RWPE2 (cell line): ENCODE measurements at regions not wholly inside any gene's neighbourhood (a gene's known extent, or its start where the extent isn't known, plus 50 kb on each side); places are given as distances from the start of the nearest gene placed in this dataset.

Source experiments
- ATAC-seq: fragments of 200-7000 bp; cut with Tn5 transposase; 3 replicates; pipeline ENCODE4 v1.9.1; 2021; ENCODE audit warnings: low read depth
- DNase-seq: peaks from one replicate; pipeline ENCODE4 v3.0.0-alpha.2; 2020; ENCODE audit warnings: low spot score
- H3K27ac ChIP-seq: fragments of 450-650 bp; 2 replicates; pipeline ENCODE4 v1.5.1; 2017; ENCODE audit warnings: mild to moderate bottlenecking; ENCODE audit not compliant: poor library complexity, severe bottlenecking
- H3K27me3 ChIP-seq: fragments of 250-450 bp; sonication (Bioruptor Pico); 2 replicates; pipeline ENCODE4 v1.5.1; 2021; ENCODE audit warnings: mild to moderate bottlenecking, moderate library complexity; ENCODE audit not compliant: insufficient read depth, poor library complexity, severe bottlenecking
- H3K36me3 ChIP-seq: fragments of 250-450 bp; sonication (Bioruptor Pico); 2 replicates; pipeline ENCODE4 v1.5.1; 2020; ENCODE audit warnings: low read depth, mild to moderate bottlenecking, moderate library complexity
- H3K4me1 ChIP-seq: fragments of 250-450 bp; sonication (Bioruptor Pico); 2 replicates; pipeline ENCODE4 v1.5.1; 2021; ENCODE audit warnings: mild to moderate bottlenecking, moderate library complexity; ENCODE audit not compliant: insufficient read depth, poor library complexity, severe bottlenecking
- H3K4me3 ChIP-seq: fragments of 250-450 bp; sonication (Bioruptor Pico); 2 replicates; pipeline ENCODE4 v1.5.1; 2021; ENCODE audit warnings: mild to moderate bottlenecking, moderate library complexity; ENCODE audit not compliant: severe bottlenecking
- H3K9me3 ChIP-seq: fragments of 250-450 bp; sonication (Bioruptor Pico); 2 replicates; pipeline ENCODE4 v1.5.1; 2021; ENCODE audit warnings: mild to moderate bottlenecking, moderate library complexity; ENCODE audit not compliant: severe bottlenecking
- TF ChIP-seq, protein P1 (sequence below): fragments of 450-650 bp; IDR thresholded peaks from one replicate; pipeline ENCODE4 v1.5.1; 2017; ENCODE audit warnings: mild to moderate bottlenecking, moderate library complexity; ENCODE audit not compliant: poor library complexity, severe bottlenecking

DNA sequence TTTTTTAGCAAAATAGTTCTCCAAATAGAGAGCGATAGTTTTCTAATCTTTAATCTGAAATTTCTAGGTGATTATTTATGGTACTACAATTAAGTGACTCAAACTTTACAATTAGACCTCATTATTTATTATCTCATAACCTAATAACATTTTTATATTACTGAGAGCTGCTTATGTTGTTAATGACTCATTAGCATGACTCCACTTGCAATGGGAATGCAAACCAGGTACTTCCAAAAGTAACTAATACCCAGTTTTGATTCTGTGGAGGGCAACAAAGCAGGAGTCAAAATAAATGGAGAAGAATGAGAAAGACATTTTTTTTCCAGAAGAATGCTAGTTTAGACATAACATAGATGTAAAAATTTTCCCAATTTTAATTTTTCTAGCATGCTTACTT is 466.0 kb downstream of the PLK2 start:
- Histone ChIP-seq H3K27me3 (no peaks in the 10 kb centered on the region), H3K36me3 (no peaks in the 10 kb centered on the region), H3K4me1 (peaks cover 8% of the 10 kb centered on the region), H3K9me3 (no peaks in the 10 kb centered on the region), H3K4me3 (no peak overlapping the region), H3K27ac (no peak overlapping the region)
- ATAC-seq (no peak), DNase-seq (no peak)
- TF ChIP-seq, protein P1, sequence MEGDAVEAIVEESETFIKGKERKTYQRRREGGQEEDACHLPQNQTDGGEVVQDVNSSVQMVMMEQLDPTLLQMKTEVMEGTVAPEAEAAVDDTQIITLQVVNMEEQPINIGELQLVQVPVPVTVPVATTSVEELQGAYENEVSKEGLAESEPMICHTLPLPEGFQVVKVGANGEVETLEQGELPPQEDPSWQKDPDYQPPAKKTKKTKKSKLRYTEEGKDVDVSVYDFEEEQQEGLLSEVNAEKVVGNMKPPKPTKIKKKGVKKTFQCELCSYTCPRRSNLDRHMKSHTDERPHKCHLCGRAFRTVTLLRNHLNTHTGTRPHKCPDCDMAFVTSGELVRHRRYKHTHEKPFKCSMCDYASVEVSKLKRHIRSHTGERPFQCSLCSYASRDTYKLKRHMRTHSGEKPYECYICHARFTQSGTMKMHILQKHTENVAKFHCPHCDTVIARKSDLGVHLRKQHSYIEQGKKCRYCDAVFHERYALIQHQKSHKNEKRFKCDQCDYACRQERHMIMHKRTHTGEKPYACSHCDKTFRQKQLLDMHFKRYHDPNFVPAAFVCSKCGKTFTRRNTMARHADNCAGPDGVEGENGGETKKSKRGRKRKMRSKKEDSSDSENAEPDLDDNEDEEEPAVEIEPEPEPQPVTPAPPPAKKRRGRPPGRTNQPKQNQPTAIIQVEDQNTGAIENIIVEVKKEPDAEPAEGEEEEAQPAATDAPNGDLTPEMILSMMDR, result no peak

DNA sequence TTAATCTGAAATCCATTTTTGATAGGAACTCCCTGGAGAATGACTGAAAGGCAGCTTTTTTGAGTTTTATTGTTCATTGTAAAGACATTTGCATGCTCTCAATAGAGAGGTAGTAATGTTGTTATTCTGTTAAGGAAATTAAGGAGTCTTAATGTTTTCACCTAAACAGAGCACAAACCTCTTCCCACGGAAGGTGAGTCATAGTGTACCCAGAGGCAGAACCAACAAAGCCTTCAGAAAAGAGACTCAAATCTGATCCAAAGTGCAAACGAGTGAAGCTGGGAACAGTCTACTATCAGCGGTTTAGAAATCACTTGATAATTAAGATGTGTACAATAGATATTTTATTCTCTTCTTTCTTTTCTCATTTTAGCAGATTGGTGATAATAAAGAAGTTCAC is 470.5 kb downstream of the PLK2 start:
- Histone ChIP-seq H3K27me3 (no peaks in the 10 kb centered on the region), H3K4me3 (no peak overlapping the region), H3K9me3 (no peaks in the 10 kb centered on the region), H3K27ac (no peak overlapping the region), H3K4me1 (peaks cover 12% of the 10 kb centered on the region), H3K36me3 (no peaks in the 10 kb centered on the region)
- peak; percentile 90 for ATAC-seq
- TF ChIP-seq, protein P1, result no peak
- no peak for DNase-seq

DNA sequence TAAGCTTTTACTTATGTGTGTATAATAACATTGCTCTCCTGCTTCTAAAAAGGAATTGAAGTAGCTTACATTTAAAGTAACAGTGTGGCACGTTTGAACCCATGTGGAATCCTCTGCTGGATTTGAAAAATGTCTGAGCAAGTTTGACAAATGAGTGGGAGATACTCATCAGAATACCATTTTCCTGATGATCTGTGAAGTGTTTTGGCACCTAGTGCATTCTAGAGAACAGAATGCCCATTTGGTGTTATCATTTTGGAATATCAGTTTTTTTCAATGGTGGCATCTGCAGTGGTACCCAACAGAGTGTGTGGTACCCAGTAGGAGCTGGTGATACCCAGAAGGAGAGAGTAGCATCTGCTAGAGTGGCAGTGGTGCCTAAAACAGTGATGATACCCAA is 471.1 kb downstream of the PLK2 start:
- DNase-seq (no peak), ATAC-seq (no peak)
- H3K27ac ChIP-seq, result no peak overlapping the region

DNA sequence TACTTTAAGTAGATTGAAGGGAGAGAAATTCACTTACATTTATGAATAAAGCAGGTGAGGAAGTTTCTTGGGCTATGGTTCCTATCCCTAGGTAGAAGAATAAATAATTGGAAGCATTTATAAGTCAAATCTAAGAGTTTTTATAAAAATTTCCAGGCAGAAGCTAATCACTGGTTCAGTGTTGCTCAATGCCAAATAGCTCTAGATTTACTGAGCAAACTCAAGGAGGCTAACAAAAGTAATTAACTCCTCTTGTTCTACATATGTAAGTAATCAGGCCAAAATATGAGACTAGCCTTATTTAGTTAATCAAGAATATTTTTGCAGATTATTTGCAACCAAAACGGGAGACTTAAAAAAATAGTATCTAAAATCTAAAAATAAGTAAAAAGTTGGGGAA is 472.3 kb downstream of the PLK2 start:
- no peak overlapping the region for H3K27ac ChIP-seq
- no peak for ATAC-seq

More for the DNA sequence above, 471.1 kb downstream of the PLK2 start:
- TF ChIP-seq, protein P1, result no peak
- no peak overlapping the region for H3K4me3 ChIP-seq
- H3K4me1 ChIP-seq, result peaks cover 12% of the 10 kb centered on the region
- H3K36me3 ChIP-seq, result no peaks in the 10 kb centered on the region
- H3K27me3 ChIP-seq, result no peaks in the 10 kb centered on the region
- no peaks in the 10 kb centered on the region for H3K9me3 ChIP-seq

DNA sequence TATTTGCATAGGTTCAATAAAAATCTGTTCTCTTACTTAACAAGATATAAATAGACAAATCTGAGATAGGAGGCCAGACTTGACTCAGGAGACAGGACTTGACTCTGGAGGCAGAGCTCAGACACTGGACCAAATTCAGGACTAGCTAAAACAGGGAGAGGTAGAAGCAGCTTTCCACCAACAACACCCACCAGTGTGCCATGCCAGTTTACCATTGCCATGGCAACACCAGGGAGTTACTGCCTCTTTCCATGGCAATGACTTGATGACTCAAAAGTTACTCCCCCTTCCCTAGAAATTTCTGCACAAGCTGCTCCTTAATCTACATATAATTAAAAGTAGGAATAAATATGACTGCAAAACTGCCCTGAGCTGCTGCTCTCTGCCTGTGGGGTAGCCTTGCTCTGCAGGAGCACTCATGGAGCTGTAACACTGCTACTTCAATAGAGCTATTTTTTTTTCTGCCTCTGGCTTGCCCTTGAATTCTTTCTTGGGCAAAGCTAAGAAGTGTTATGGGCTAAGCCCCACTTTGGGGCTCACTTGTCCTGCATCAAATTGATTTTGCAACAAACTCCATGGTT is 473.0 kb downstream of the PLK2 start:
- Histone ChIP-seq H3K4me3 (no peak overlapping the region), H3K27ac (no peak overlapping the region), H3K9me3 (no peaks in the 10 kb centered on the region), H3K36me3 (no peaks in the 10 kb centered on the region), H3K27me3 (no peaks in the 10 kb centered on the region), H3K4me1 (peaks cover 12% of the 10 kb centered on the region)
- no peak for DNase-seq
- peak; percentile 41; the same call in 2 of the 3 replicates for ATAC-seq
- TF ChIP-seq, protein P1, result no peak

More for the DNA sequence above, 472.3 kb downstream of the PLK2 start:
- Histone ChIP-seq H3K4me3 (no peak overlapping the region), H3K9me3 (no peaks in the 10 kb centered on the region), H3K4me1 (peaks cover 12% of the 10 kb centered on the region), H3K27me3 (no peaks in the 10 kb centered on the region), H3K36me3 (no peaks in the 10 kb centered on the region)
- DNase-seq, result no peak
- TF ChIP-seq, protein P1, result no peak
